ENCODE measurements at regions not wholly inside any gene's neighbourhood (a gene's known extent, or its start where the extent isn't known, plus 50 kb on each side); places are given as distances from the start of the nearest gene placed in this dataset.

- TF ChIP-seq JUN (CRISPR knock-in tag; IDR thresholded peaks at IDR 0.05), result no peak
- TF ChIP-seq RELA (CRISPR knock-in tag; IDR thresholded peaks at IDR 0.05; ENCODE audit: borderline replicate concordance), result no peak
- TF ChIP-seq NR1H2 (CRISPR knock-in tag; IDR thresholded peaks at IDR 0.05), result no peak
- TF ChIP-seq TEAD4 (CRISPR knock-in tag; IDR thresholded peaks at IDR 0.05), result no peak
- no peak for TF ChIP-seq ETV6 (CRISPR knock-in tag; IDR thresholded peaks at IDR 0.05)
- no peak for TF ChIP-seq RORB (CRISPR knock-in tag; IDR thresholded peaks at IDR 0.05)
These were observed 583.9 kb upstream of the MIR17HG start (continued) for GRCh38 chr13:90763476-90764150.

DNA sequence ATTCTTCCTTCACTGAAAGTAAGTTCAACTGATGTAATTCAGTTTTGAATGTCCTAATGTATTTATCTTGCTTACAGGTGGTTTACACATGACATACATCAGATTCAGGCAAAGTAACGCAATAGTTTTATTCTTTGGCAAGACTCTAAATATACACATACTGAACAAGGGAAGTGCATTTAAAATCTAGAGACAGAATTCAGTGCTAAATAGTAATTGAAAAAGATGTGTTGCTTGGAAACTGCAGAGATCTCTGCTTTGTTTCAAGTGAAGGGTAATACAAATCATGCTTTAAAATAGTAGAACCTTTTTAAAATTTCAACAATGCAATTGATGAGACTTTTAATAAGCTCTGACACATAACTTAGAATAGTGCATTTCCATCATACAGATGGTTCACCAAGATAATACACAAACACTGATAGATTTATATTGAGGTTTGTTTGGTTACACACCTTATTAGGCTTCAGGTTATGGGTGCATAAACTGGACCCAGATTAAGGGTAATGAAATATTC lies 581.0 kb upstream of the MIR17HG start:
- H3K36me3 Mint-ChIP-seq, result no peaks in the 10 kb centered on the region
- no peak overlapping the region for H3K27ac Mint-ChIP-seq
- ATAC-seq, result no peak

GRCh38 chr13:90768116-90768515 lies 579.4 kb upstream of the MIR17HG start:
- DNase-seq (ENCODE audit: low spot score), result no peak
- ChIA-PET POLR2A (no interaction called here), CTCF (no interaction called here)
- Mint-ChIP-seq H3K4me3 (no peak overlapping the region), H3K9me3 (no peaks in the 10 kb centered on the region), H3K4me1 (peaks cover 35% of the 10 kb centered on the region), H3K27ac (no peak overlapping the region), H3K27me3 (ENCODE audit: low read depth) (peaks cover 26% of the 10 kb centered on the region), H3K36me3 (no peaks in the 10 kb centered on the region)
- no peak for ATAC-seq
- no peak for TF ChIP-seq PRDM15 (CRISPR knock-in tag; IDR thresholded peaks at IDR 0.05)
- no peak for TF ChIP-seq SP1 (CRISPR knock-in tag; conservative IDR thresholded peaks at IDR 0.05)
- no peak for TF ChIP-seq TEAD1 (CRISPR knock-in tag; IDR thresholded peaks at IDR 0.05)
- no peak for TF ChIP-seq RELA (CRISPR knock-in tag; IDR thresholded peaks at IDR 0.05; ENCODE audit: borderline replicate concordance)
- no peak for TF ChIP-seq EMX1 (CRISPR knock-in tag; IDR thresholded peaks at IDR 0.05)
- no peak for TF ChIP-seq STAT6 (CRISPR knock-in tag; conservative IDR thresholded peaks at IDR 0.05; ENCODE audit: low read depth)

More for the DNA sequence above, 581.0 kb upstream of the MIR17HG start:
- CTCF ChIA-PET, result no interaction called here
- no peak for TF ChIP-seq SP1 (CRISPR knock-in tag; conservative IDR thresholded peaks at IDR 0.05)
- TF ChIP-seq, protein P1, sequence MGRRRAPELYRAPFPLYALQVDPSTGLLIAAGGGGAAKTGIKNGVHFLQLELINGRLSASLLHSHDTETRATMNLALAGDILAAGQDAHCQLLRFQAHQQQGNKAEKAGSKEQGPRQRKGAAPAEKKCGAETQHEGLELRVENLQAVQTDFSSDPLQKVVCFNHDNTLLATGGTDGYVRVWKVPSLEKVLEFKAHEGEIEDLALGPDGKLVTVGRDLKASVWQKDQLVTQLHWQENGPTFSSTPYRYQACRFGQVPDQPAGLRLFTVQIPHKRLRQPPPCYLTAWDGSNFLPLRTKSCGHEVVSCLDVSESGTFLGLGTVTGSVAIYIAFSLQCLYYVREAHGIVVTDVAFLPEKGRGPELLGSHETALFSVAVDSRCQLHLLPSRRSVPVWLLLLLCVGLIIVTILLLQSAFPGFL (CRISPR knock-in tag; IDR thresholded peaks at IDR 0.05; ENCODE audit: borderline replicate concordance), result no peak
- TF ChIP-seq RORB (CRISPR knock-in tag; IDR thresholded peaks at IDR 0.05), result no peak
- TF ChIP-seq, protein P2, sequence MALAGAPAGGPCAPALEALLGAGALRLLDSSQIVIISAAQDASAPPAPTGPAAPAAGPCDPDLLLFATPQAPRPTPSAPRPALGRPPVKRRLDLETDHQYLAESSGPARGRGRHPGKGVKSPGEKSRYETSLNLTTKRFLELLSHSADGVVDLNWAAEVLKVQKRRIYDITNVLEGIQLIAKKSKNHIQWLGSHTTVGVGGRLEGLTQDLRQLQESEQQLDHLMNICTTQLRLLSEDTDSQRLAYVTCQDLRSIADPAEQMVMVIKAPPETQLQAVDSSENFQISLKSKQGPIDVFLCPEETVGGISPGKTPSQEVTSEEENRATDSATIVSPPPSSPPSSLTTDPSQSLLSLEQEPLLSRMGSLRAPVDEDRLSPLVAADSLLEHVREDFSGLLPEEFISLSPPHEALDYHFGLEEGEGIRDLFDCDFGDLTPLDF (CRISPR knock-in tag; IDR thresholded peaks at IDR 0.05), result no peak
- no peak for TF ChIP-seq TEAD4 (CRISPR knock-in tag; IDR thresholded peaks at IDR 0.05)
- no peak for TF ChIP-seq RELA (CRISPR knock-in tag; IDR thresholded peaks at IDR 0.05; ENCODE audit: borderline replicate concordance)
- TF ChIP-seq, protein P3, sequence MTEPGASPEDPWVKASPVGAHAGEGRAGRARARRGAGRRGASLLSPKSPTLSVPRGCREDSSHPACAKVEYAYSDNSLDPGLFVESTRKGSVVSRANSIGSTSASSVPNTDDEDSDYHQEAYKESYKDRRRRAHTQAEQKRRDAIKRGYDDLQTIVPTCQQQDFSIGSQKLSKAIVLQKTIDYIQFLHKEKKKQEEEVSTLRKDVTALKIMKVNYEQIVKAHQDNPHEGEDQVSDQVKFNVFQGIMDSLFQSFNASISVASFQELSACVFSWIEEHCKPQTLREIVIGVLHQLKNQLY (CRISPR knock-in tag; IDR thresholded peaks at IDR 0.05), result no peak
- no peak for TF ChIP-seq ESRRA (CRISPR knock-in tag; IDR thresholded peaks at IDR 0.05; ENCODE audit: borderline replicate concordance)
- no peak for TF ChIP-seq FOXJ3 (CRISPR knock-in tag; IDR thresholded peaks at IDR 0.05; ENCODE audit: borderline replicate concordance)
- TF ChIP-seq, protein P4, sequence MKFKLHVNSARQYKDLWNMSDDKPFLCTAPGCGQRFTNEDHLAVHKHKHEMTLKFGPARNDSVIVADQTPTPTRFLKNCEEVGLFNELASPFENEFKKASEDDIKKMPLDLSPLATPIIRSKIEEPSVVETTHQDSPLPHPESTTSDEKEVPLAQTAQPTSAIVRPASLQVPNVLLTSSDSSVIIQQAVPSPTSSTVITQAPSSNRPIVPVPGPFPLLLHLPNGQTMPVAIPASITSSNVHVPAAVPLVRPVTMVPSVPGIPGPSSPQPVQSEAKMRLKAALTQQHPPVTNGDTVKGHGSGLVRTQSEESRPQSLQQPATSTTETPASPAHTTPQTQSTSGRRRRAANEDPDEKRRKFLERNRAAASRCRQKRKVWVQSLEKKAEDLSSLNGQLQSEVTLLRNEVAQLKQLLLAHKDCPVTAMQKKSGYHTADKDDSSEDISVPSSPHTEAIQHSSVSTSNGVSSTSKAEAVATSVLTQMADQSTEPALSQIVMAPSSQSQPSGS (CRISPR knock-in tag; IDR thresholded peaks at IDR 0.05; ENCODE audit: borderline replicate concordance, low read depth), result no peak
- TF ChIP-seq, protein P5, sequence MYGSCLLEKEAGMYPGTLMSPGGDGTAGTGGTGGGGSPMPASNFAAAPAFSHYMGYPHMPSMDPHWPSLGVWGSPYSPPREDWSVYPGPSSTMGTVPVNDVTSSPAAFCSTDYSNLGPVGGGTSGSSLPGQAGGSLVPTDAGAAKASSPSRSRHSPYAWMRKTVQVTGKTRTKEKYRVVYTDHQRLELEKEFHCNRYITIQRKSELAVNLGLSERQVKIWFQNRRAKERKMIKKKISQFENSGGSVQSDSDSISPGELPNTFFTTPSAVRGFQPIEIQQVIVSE (CRISPR knock-in tag; IDR thresholded peaks at IDR 0.05; ENCODE audit: borderline replicate concordance), result no peak
- no peak for TF ChIP-seq MYBL2 (CRISPR knock-in tag; IDR thresholded peaks at IDR 0.05)
- no peak for TF ChIP-seq NFATC4 (CRISPR knock-in tag; IDR thresholded peaks at IDR 0.05)
- H3K27me3 Mint-ChIP-seq (ENCODE audit: low read depth), result peaks cover 18% of the 10 kb centered on the region
- no peak for DNase-seq (ENCODE audit: low spot score)
- POLR2A ChIA-PET, result no interaction called here
- no peaks in the 10 kb centered on the region; the same call in 1 of the 2 replicates for H3K9me3 Mint-ChIP-seq
- H3K4me1 Mint-ChIP-seq, result peaks cover 33% of the 10 kb centered on the region
- H3K4me3 Mint-ChIP-seq, result no peak overlapping the region
